BLaER1 treated with 17β-estradiol and CSF1 and Interleukin-3, amounts not matched to agents 10 nM and 100 nM (cell line): ENCODE measurements at regions not wholly inside any gene's neighbourhood (a gene's known extent, or its start where the extent isn't known, plus 50 kb on each side); places are given as distances from the start of the nearest gene placed in this dataset.

Experiments
- H3K27ac ChIP-seq, 11 experiments: shearing (Covaris generic); formaldehyde crosslinking; 2 replicates each; pipeline ENCODE4 v1.8.1; 2022
- H3K27me3 ChIP-seq, 11 experiments: shearing (Covaris generic); formaldehyde crosslinking; 2 replicates each; pipeline ENCODE4 v1.8.1; 2022
- H3K36me3 ChIP-seq, 11 experiments: shearing (Covaris generic); formaldehyde crosslinking; 2 replicates each; pipeline ENCODE4 v1.8.1; 2022
- H3K4me1 ChIP-seq, 10 experiments: shearing (Covaris generic); formaldehyde crosslinking; 2 replicates each; pipeline ENCODE4 v1.8.1; 2022
- H3K4me2 ChIP-seq, 11 experiments: shearing (Covaris generic); formaldehyde crosslinking; 2 replicates each; pipeline ENCODE4 v1.8.1; 2022
- H3K4me3 ChIP-seq, 10 experiments: shearing (Covaris generic); formaldehyde crosslinking; 2 replicates each; pipeline ENCODE4 v1.8.1; 2022
- H3K9ac ChIP-seq, 11 experiments: shearing (Covaris generic); formaldehyde crosslinking; 2 replicates each; pipeline ENCODE4 v1.8.1; 2022
- H3K9me3 ChIP-seq, 11 experiments: shearing (Covaris generic); formaldehyde crosslinking; replicated peaks in 1 of 11; 2 replicates each; pipeline ENCODE4 v1.8.1; 2022
- H4K20me1 ChIP-seq, 11 experiments: shearing (Covaris generic); formaldehyde crosslinking; 2 replicates each; pipeline ENCODE4 v1.8.1; 2022
- Cebpa-rat ChIP-seq, 11 experiments: shearing (Covaris generic); IDR thresholded peaks; 2 replicates each; pipeline ENCODE4 v1.8.1; 2022

DNA sequence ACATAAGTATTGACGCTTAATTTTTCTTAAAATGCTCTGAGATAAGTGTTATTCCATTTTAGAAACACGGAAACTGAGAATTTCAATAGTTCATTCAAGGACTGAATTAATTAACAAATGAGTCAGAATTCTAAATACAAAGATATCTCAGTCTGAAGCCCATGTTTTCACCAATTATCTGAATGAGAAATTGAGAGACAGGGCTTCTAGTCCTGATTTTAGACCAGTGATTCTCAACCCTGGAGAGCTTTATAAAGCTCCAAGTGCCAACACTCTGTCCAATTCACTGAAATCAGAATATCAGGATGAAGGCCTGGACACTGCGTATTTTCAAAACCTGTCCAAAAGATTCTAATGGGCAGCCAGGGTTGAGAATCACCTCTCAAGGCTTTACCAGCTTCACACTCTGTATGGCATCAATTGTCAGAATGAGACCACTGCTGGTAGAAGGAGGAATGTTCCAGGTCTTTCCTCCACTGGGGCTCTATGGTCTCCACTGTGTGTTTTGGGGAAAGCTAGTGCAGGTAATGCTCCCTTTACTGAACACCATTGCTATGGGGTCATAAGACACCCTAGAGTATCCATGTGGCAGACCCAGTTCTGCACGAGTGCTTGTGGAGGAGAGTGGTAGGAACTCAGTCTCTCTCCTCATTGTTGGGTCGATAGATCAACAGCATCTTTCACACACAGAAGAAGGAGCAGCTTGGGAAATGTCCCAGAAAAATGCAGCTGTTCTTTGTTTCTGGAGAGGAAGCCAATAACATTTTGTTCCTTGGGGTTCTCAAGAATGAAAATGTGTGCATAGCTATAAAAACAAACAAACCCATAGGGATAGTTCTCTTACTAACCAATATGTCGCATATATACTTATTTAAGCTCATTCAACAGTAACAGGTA is 99.7 kb upstream of the OSMR start:
- Histone ChIP-seq H3K9me3 (peaks cover 17 to 36% (median 26%) of the 10 kb centered on the region in 11 experiments), H3K27me3 (no peaks in the 10 kb centered on the region), H3K27ac (no peak overlapping the region), H3K4me1 (no peaks in the 10 kb centered on the region), H3K4me3 (no peak overlapping the region), H3K4me2 (no peak overlapping the region), H3K9ac (no peak overlapping the region), H3K36me3 (no peaks in the 10 kb centered on the region), H4K20me1 (no peaks in the 10 kb centered on the region)
- TF ChIP-seq Cebpa-rat (IDR thresholded peaks at IDR 0.05): no peak

DNA sequence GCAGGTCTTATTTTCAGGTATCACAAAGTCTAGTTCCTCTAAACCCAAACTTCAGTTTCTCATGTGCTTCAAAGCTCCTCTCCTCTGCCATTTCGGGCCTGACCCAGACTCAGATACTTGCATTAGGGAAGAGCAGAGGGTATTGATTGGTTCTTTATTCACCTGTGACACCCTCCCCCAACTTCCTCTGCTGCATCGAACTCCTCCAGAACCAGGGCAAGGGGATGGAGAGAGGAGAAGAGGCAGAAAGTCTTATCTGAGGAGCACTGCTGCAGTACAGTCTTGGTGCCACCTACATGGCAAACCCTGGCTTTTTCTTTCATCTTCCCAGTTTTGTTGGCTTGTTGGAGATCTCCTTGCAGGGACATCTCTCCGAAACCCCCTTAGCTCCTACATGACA is 96.0 kb upstream of the OSMR start:
- Histone ChIP-seq H3K9ac (no peak overlapping the region), H3K4me1 (no peaks in the 10 kb centered on the region), H4K20me1 (no peaks in the 10 kb centered on the region), H3K4me3 (no peak overlapping the region), H3K9me3 (peaks cover 0 to 2% (median 0%) of the 10 kb centered on the region in 11 experiments; a peak in 1 of 22 replicates), H3K4me2 (no peak overlapping the region), H3K27me3 (no peaks in the 10 kb centered on the region), H3K36me3 (no peaks in the 10 kb centered on the region), H3K27ac (no peak overlapping the region)
- TF ChIP-seq Cebpa-rat (IDR thresholded peaks at IDR 0.05): no peak

DNA sequence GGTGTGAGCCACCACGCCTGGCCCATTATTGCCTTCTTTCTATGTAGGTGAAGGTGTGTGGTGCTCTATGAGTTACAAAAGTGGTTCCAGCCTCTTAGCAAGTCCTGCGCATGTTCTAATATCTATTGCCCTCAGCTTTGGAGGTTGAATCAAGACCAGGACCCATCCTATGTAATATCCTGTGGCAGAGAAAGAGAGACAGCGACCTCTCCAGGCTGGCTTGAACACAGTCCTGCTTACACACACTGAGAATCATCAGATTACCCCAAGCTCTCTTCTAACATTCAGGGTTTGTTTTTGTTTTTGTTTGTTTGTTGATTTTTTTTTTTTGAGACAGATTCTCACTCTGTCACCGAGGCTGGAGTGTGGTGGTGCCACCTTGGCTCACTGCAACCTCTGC is 94.7 kb upstream of the OSMR start:
- Histone ChIP-seq H3K9ac (no peak overlapping the region), H3K27ac (no peak overlapping the region), H3K27me3 (no peaks in the 10 kb centered on the region), H4K20me1 (no peaks in the 10 kb centered on the region), H3K4me1 (no peaks in the 10 kb centered on the region), H3K36me3 (no peaks in the 10 kb centered on the region), H3K4me2 (no peak overlapping the region), H3K9me3 (no peaks in the 10 kb centered on the region), H3K4me3 (no peak overlapping the region)
- TF ChIP-seq Cebpa-rat (IDR thresholded peaks at IDR 0.05): no peak

DNA sequence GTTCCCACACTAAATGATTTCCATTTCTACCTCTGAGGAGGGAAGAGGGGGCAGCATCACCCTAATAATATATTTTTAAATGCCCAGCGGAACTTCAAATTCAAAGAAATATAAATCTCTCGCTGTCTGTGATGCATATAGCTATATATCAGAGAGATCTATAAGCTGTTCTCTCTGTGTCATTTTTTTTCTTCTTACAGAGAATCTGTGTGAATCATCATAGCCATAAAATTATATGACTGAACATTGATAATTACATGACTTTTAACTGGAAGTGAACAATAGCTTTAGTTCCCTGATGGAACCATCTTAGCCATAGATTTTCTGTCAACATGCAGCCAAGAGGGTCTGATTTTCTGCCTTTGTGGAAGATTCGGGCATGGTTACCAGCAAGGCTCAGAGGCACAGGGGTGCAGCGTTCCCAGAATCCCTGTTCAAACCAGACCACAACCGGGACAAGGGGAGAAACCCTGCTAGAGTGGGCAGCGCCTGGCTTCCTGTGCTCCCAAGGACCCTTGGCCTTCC is 93.7 kb upstream of the OSMR start:
- H3K4me3 ChIP-seq: no peak overlapping the region
- no peaks in the 10 kb centered on the region for H3K9me3 ChIP-seq
- H3K4me2 ChIP-seq: no peak overlapping the region
- H3K27me3 ChIP-seq: no peaks in the 10 kb centered on the region
- H4K20me1 ChIP-seq: no peaks in the 10 kb centered on the region
- H3K27ac ChIP-seq: no peak overlapping the region
- H3K4me1 ChIP-seq: no peaks in the 10 kb centered on the region
- no peak for TF ChIP-seq Cebpa-rat (IDR thresholded peaks at IDR 0.05)
- no peaks in the 10 kb centered on the region for H3K36me3 ChIP-seq
- H3K9ac ChIP-seq: no peak overlapping the region

DNA sequence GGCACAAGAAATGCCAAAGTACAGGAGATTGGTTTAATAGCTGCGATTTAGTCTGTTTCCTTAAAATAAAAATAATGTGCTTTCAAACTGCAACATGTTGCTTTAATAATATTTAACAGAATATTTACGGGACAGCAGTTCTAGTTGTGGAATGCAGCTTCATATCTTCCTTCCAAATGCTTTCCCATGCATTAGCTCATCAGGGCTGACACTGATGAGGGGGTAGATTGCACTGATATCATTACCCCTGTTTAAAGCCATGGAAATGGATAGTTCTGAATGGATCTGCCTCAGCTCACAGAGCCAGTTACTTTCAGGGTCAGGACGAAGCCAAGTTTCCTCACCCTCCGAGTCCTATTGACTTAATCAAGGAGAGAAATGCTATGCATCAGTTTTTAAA is 93.2 kb upstream of the OSMR start:
- Histone ChIP-seq H4K20me1 (no peaks in the 10 kb centered on the region), H3K4me2 (no peak overlapping the region), H3K27ac (no peak overlapping the region), H3K9ac (no peak overlapping the region), H3K36me3 (no peaks in the 10 kb centered on the region), H3K4me1 (no peaks in the 10 kb centered on the region), H3K27me3 (no peaks in the 10 kb centered on the region), H3K4me3 (no peak overlapping the region), H3K9me3 (no peaks in the 10 kb centered on the region)
- TF ChIP-seq Cebpa-rat (IDR thresholded peaks at IDR 0.05): no peak

DNA sequence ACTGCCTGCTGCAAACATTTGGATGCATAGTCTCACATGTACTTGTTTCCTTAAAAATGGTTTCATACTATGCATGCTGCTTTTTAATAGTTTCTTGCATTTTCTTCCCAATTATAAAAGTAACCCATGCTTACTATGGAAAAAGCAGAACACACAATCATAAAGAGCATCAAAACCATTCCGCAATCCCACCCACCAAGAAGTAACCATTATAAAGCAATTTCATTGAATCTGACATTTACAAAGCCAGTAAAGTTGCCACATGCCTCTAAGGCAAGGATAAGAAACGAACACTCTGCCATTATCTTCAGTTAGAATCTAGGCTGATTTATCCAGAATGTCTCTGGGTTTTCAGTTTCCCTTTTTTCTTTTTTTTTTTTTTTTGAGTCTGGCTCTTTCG is 92.7 kb upstream of the OSMR start:
- Histone ChIP-seq H3K4me3 (no peak overlapping the region), H3K27me3 (no peaks in the 10 kb centered on the region), H3K36me3 (no peaks in the 10 kb centered on the region), H3K9me3 (no peaks in the 10 kb centered on the region), H3K9ac (no peak overlapping the region), H3K4me1 (no peaks in the 10 kb centered on the region), H3K27ac (no peak overlapping the region), H4K20me1 (no peaks in the 10 kb centered on the region), H3K4me2 (no peak overlapping the region)
- TF ChIP-seq Cebpa-rat (IDR thresholded peaks at IDR 0.05): no peak

DNA sequence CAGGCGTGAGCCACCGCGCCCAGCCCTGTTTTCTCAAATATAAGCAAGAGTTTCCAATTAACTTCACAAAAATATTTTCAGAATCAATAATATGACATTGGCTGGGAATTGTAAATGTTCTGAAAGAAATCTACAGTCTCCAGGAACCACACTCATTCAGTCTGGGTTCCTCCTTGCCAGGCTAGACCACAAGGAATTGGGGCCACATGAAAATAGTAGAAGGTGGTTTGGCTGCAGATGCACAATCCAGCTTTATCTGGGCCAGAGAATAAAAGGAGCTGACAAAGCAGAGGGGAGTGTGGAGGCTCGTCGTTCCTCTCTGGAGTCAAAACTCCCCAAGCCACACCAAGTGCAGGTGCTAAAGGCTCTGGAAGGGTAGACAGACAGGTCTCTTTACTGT is 92.0 kb upstream of the OSMR start:
- Histone ChIP-seq H3K9ac (no peak overlapping the region), H3K27ac (no peak overlapping the region), H3K4me3 (no peak overlapping the region), H4K20me1 (no peaks in the 10 kb centered on the region), H3K4me1 (no peaks in the 10 kb centered on the region), H3K4me2 (no peak overlapping the region), H3K9me3 (no peaks in the 10 kb centered on the region), H3K36me3 (no peaks in the 10 kb centered on the region), H3K27me3 (no peaks in the 10 kb centered on the region)
- no peak for TF ChIP-seq Cebpa-rat (IDR thresholded peaks at IDR 0.05)

DNA sequence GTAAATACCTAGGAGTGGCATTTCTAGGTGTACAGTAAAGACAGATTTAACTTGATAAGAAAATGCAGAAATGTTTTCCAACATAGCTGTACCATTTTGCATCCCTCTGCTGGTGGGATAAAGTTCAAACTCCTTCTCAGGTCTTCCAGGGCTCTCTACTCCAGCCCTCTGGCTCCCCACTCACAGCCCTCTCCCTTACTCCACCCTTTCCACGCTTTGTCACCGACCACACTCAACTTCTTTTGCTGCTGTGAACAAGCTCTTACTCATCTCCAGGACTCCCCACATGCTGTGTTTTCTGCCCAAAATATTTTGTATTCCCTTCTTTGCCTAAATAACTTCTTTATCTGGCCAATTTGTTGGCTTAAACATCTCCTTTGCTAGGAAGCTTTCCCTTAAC is 90.6 kb upstream of the OSMR start:
- Histone ChIP-seq H3K36me3 (no peaks in the 10 kb centered on the region), H3K4me1 (no peaks in the 10 kb centered on the region), H3K9me3 (no peaks in the 10 kb centered on the region), H4K20me1 (no peaks in the 10 kb centered on the region), H3K4me2 (no peak overlapping the region), H3K27me3 (no peaks in the 10 kb centered on the region), H3K27ac (no peak overlapping the region), H3K9ac (no peak overlapping the region), H3K4me3 (no peak overlapping the region)
- TF ChIP-seq Cebpa-rat (IDR thresholded peaks at IDR 0.05): no peak

DNA sequence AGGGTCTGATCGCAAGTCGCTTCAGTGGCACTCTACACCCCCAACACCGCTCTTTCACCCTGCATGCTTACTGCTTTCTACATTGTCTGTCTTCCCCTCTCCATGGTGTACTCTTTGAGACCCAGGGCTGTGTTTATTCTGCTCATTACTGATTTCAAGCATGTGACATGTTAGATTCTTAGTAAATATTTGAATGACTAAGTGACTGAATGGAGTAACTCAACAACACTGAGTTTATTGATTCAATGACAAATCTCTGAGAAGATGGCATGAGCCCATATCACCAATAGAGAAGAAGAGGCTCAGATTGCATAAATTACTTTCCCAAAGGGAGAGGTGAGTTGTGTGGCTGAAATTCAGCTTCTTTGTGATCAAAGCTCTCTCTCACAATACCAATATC is 89.7 kb upstream of the OSMR start:
- Histone ChIP-seq H3K9me3 (no peaks in the 10 kb centered on the region), H3K4me2 (no peak overlapping the region), H3K9ac (no peak overlapping the region), H3K27me3 (no peaks in the 10 kb centered on the region), H3K27ac (no peak overlapping the region), H3K4me3 (no peak overlapping the region), H3K36me3 (no peaks in the 10 kb centered on the region), H4K20me1 (no peaks in the 10 kb centered on the region), H3K4me1 (no peaks in the 10 kb centered on the region)
- no peak for TF ChIP-seq Cebpa-rat (IDR thresholded peaks at IDR 0.05)
